ENCODE measurements at regions not wholly inside any gene's neighbourhood (a gene's known extent, or its start where the extent isn't known, plus 50 kb on each side); places are given as distances from the start of the nearest gene placed in this dataset.

GRCh38 chr4:116870686-116871085, 214.7 kb downstream of the TRAM1L1 start:
- DNase-seq = no peak

- no peak for DNase-seq
Measured at GRCh38 chr4:116866106-116866505, 219.3 kb downstream of the TRAM1L1 start.

GRCh38 chr4:116862592-116862991, 222.8 kb downstream of the TRAM1L1 start:
- DNase-seq = no peak

- DNase-seq = no peak
Measured at GRCh38 chr4:116860891-116861290, 224.5 kb downstream of the TRAM1L1 start.

GRCh38 chr4:116849620-116850019, 235.8 kb downstream of the TRAM1L1 start:
- DNase-seq = no peak

- no peak for DNase-seq
Measured at GRCh38 chr4:116847616-116848015, 237.8 kb downstream of the TRAM1L1 start.

- no peak for DNase-seq
Measured at GRCh38 chr4:116839826-116840225, 245.6 kb downstream of the TRAM1L1 start.

GRCh38 chr4:116838609-116839008, 246.8 kb downstream of the TRAM1L1 start:
- no peak for DNase-seq

- DNase-seq = no peak
Measured at GRCh38 chr4:116829187-116829586, 256.2 kb downstream of the TRAM1L1 start.

- DNase-seq = no peak
Measured at GRCh38 chr4:116824172-116824571, 261.2 kb downstream of the TRAM1L1 start.

- DNase-seq = no peak
Measured at GRCh38 chr4:116811730-116812129, 273.6 kb downstream of the TRAM1L1 start.

- DNase-seq = no peak
Measured at GRCh38 chr4:116796022-116796421, 289.4 kb downstream of the TRAM1L1 start.

- DNase-seq = no peak
Measured at GRCh38 chr4:116788723-116789122, 296.7 kb downstream of the TRAM1L1 start.

GRCh38 chr4:116755051-116755450, 330.3 kb downstream of the TRAM1L1 start:
- no peak for DNase-seq

GRCh38 chr4:116752027-116752426, 333.3 kb downstream of the TRAM1L1 start:
- no peak for DNase-seq

- no peak for DNase-seq
Measured at GRCh38 chr4:116736756-116737155, 348.6 kb downstream of the TRAM1L1 start.

GRCh38 chr4:116734178-116734577, 351.2 kb downstream of the TRAM1L1 start:
- no peak for DNase-seq

- no peak for DNase-seq
Measured at GRCh38 chr4:116733370-116733769, 352.0 kb downstream of the TRAM1L1 start.

- no peak for DNase-seq
Measured at GRCh38 chr4:116726523-116726922, 358.9 kb downstream of the TRAM1L1 start.

GRCh38 chr4:116724249-116724648, 361.1 kb downstream of the TRAM1L1 start:
- no peak for DNase-seq

GRCh38 chr4:116705466-116705865, 379.9 kb downstream of the TRAM1L1 start:
- DNase-seq = no peak

- no peak for DNase-seq
Measured at GRCh38 chr4:116702949-116703348, 382.4 kb downstream of the TRAM1L1 start.

GRCh38 chr4:116688536-116688935, 396.8 kb downstream of the TRAM1L1 start:
- no peak for DNase-seq

- DNase-seq = no peak
Measured at GRCh38 chr4:116668190-116668589, 417.2 kb downstream of the TRAM1L1 start.

GRCh38 chr4:116665716-116666115, 419.7 kb downstream of the TRAM1L1 start:
- no peak for DNase-seq

GRCh38 chr4:116664198-116664597, 421.2 kb downstream of the TRAM1L1 start:
- no peak for DNase-seq
